T-helper 1 cell treated with Interleukin-12 subunit alpha and Interleukin-12 subunit beta and Interleukin-4 antibody, amounts not matched to agents 30 μg/mL and 1 μg/mL, for 36 hours (primary cell): ENCODE measurements at regions not wholly inside any gene's neighbourhood (a gene's known extent, or its start where the extent isn't known, plus 50 kb on each side); places are given as distances from the start of the nearest gene placed in this dataset.

Source experiments
- H3K27ac Mint-ChIP-seq: one replicate; pipeline ENCODE4 v1.8.0; 2021; ENCODE audit warnings: mild to moderate bottlenecking, mixed read lengths
- H3K27me3 Mint-ChIP-seq: one replicate; pipeline ENCODE4 v1.8.0; 2021; ENCODE audit warnings: low read depth, mixed read lengths
- H3K36me3 Mint-ChIP-seq: one replicate; pipeline ENCODE4 v1.8.0; 2021; ENCODE audit warnings: low read depth, mixed read lengths
- H3K4me1 Mint-ChIP-seq: one replicate; pipeline ENCODE4 v1.8.0; 2021; ENCODE audit warnings: low read depth, mixed read lengths
- H3K4me3 Mint-ChIP-seq: one replicate; pipeline ENCODE4 v1.8.0; 2021; ENCODE audit warnings: mild to moderate bottlenecking, moderate library complexity, mixed read lengths
- H3K9me3 Mint-ChIP-seq: one replicate; pipeline ENCODE4 v1.8.0; 2021; ENCODE audit warnings: mixed read lengths

DNA sequence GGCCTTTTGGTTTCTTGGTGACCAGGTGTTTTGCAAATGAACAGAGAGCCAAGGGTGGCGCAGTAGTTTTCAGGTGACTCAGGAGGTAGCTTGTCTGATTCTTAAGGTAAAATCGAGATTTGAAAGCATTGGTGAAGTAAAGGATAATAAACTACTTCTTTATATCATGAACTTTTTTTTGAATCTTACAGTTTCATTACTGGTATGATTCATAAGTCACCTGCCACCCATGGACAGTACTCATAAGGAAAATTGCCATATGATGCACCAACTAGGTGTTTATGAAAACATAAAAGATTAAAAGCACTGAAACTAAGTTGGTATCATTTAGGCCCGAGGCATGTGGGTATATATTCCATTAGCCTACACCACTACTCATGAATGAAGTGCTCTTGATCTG, 84.1 kb upstream of the MGAT5 start:
- H3K4me3 Mint-ChIP-seq: no peak overlapping the region
- no peak overlapping the region for H3K27ac Mint-ChIP-seq
- peaks cover 10% of the 10 kb centered on the region for H3K4me1 Mint-ChIP-seq
- no peaks in the 10 kb centered on the region for H3K27me3 Mint-ChIP-seq
- H3K36me3 Mint-ChIP-seq: peaks cover 2% of the 10 kb centered on the region
- no peaks in the 10 kb centered on the region for H3K9me3 Mint-ChIP-seq

DNA sequence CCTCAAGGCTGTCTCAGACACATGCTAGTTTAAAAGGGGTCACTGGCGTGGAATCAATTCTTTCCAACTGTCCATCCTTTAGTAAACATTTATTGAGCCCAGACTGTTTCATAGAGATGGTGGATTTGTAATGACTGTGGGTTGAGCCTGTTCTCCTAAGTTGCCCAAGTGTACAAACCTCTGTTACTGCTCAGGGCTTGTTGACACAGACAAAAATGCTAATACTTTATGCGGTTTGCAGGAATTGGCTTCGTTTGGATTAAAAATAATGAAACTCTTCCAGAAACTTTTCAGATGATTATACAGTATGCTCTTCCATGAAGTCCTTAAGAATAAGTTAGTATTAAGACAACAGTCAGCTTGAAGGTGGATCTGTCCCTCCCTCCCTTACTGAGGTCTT, 83.6 kb upstream of the MGAT5 start:
- Mint-ChIP-seq H3K27me3 (no peaks in the 10 kb centered on the region), H3K4me3 (no peak overlapping the region), H3K27ac (no peak overlapping the region), H3K4me1 (peaks cover 10% of the 10 kb centered on the region), H3K9me3 (no peaks in the 10 kb centered on the region), H3K36me3 (peaks cover 2% of the 10 kb centered on the region)

DNA sequence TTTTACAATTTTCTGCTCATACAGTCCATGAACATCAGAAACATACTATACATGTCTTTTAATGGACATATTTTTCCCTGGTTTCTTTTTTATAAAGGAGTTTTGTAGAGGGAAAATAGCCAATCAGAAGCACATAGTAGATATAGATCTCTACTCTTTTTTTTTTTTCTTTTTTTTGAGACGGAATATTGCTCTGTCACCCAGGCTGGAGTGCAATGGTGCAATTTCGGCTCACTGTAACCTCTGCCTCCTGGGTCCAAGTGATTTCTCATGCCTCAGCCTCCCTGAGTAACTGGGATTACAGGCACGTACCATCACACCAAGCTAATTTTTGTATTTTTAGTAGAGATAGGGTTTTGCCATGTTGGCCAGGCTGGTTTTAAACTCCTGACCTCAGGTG, 83.2 kb upstream of the MGAT5 start:
- no peak overlapping the region for H3K27ac Mint-ChIP-seq
- no peak overlapping the region for H3K4me3 Mint-ChIP-seq
- no peaks in the 10 kb centered on the region for H3K9me3 Mint-ChIP-seq
- H3K36me3 Mint-ChIP-seq: peaks cover 2% of the 10 kb centered on the region
- no peaks in the 10 kb centered on the region for H3K27me3 Mint-ChIP-seq
- peaks cover 10% of the 10 kb centered on the region for H3K4me1 Mint-ChIP-seq

DNA sequence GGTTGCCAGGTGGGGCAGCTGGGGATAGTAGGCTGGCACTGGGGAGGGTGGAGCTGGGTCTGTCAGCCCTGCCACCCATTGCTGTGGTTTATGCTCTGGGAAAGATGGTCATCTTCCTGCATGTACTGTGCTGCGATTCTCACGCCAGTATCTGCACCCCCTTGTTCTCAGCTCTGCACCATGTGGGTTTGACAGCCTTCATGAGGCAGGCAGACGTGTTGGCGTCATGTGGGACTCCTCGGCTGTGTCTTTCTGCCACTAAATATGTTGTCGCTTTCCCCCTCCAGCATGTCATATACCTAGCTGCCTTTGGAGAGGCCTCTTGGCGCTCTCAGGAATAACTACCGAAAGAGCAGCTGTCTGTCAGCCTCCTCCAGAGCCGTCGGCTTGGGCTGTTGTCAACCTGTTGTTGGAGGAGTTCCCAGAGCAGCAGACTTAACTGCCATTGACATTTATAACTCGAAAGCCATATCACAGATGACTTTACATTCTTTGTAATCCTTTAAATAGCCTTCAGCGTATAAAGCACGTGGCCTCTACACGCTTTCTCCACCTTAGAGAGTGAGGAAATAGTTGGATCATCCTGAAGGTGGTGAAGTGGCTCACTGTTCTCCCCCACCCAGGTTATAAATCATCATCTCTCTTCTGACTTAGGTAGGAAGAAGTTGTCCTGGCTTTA, 80.4 kb upstream of the MGAT5 start:
- Mint-ChIP-seq H3K4me3 (no peak overlapping the region), H3K27ac (no peak overlapping the region), H3K4me1 (peaks cover 10% of the 10 kb centered on the region), H3K36me3 (peaks cover 2% of the 10 kb centered on the region), H3K9me3 (no peaks in the 10 kb centered on the region), H3K27me3 (no peaks in the 10 kb centered on the region)

DNA sequence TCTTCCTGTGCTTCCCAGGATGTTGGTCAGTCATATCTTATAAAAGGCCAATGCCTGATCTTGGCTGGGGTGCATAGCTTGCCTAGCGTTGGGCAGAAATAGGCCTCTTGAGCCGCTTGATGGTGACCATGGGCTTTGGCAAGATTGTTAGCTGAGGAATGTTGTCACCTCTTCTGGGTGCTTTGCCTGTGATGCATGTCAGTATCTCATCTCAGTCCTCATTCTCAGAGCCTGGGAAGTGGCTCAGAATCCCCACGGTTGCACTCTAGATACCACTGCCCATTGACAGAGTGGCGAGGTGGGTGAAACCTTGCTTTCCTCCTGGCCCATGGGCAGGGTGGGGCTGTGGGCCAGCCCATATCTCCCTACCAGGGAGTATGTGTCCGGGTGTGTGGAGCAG, 79.2 kb upstream of the MGAT5 start:
- H3K9me3 Mint-ChIP-seq: no peaks in the 10 kb centered on the region
- no peaks in the 10 kb centered on the region for H3K27me3 Mint-ChIP-seq
- peaks cover 2% of the 10 kb centered on the region for H3K36me3 Mint-ChIP-seq
- H3K4me1 Mint-ChIP-seq: peaks cover 8% of the 10 kb centered on the region
- H3K4me3 Mint-ChIP-seq: no peak overlapping the region
- no peak overlapping the region for H3K27ac Mint-ChIP-seq

DNA sequence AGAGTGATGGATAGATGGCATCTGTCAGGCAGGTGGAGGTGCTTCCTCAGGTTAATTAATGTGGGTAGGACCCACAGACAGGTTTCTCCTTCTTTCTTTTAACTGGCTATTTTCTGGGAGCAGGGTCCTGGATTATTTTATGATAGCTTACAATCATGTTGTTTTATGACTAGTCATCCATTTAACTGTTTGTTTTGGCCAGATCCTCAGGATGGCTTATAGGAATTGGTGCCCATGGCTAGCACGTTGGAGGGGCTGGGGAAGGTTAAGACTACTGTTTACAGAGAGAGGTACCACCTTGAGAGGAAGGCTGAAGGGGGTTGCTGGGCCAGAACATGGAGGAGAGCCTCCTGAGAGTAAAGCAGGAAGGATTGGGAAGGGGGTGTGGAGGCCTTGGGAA, 78.0 kb upstream of the MGAT5 start:
- no peaks in the 10 kb centered on the region for H3K9me3 Mint-ChIP-seq
- H3K27me3 Mint-ChIP-seq: no peaks in the 10 kb centered on the region
- no peak overlapping the region for H3K27ac Mint-ChIP-seq
- H3K36me3 Mint-ChIP-seq: peaks cover 2% of the 10 kb centered on the region
- peaks cover 13% of the 10 kb centered on the region for H3K4me1 Mint-ChIP-seq
- H3K4me3 Mint-ChIP-seq: no peak overlapping the region

DNA sequence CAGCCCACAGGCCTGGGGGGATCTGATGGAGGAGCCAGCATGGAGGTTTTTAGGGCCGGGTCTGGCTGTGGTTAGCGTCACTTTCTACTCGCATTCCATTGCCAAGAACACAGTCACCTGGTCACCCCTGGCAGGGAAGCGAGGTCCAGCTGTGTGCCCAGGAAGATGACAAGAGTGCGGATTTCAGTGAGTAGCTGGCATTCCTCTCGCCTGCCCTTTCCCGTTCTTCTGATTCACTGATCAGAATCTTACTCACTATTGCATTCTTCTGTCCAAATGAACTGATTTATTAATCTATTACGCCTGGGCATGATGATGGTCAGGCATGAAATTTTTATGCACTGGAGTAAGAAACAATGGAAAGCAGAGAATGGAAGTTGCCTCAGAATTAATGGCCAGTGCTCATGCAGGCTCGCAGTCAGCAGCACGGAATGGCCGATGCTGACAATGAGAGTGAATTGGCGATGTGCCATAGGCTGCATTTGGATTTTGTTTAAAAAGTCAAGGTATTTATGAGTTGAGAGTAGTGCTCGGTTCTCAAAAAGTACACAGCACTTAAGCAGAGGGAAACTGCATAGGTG, 76.4 kb upstream of the MGAT5 start:
- Mint-ChIP-seq H3K4me3 (no peak overlapping the region), H3K4me1 (peaks cover 27% of the 10 kb centered on the region), H3K27me3 (no peaks in the 10 kb centered on the region), H3K27ac (no peak overlapping the region), H3K9me3 (no peaks in the 10 kb centered on the region), H3K36me3 (no peaks in the 10 kb centered on the region)

DNA sequence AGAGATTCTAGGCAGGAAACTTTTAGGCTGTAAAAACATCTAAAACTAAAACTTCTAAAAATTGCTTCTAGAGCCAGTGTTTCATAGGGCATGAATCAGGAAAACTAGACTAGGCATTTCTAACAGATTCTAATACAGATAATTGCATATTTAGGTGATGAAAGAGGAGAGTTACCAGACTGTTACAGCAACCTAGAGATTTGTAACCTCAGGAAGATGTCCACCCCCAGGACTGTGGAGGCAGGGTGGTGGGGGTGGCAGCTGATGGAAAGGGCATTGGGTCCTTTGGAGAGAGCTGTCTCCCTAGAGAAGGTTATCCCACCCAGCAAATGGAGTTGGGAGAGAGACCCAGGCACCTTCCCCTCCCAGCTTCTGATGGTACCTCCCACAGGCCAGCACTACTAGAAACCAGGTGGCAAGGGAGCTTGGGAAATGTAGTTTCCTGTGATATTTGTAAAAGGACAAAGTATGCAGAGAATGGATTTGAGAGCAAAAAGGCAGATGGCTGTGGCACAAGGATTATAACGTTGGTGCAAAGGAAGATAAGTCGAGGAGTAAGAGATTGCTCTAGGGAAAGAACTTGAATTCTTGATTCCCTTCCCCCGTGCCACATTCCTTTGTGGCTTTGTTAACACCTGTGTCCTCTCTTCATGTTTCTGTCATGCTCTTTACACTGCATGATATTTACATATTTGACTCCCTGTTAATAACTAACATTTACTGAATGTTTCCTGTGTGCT, 75.6 kb upstream of the MGAT5 start:
- Mint-ChIP-seq H3K9me3 (no peaks in the 10 kb centered on the region), H3K4me1 (peaks cover 28% of the 10 kb centered on the region), H3K36me3 (no peaks in the 10 kb centered on the region), H3K27ac (no peak overlapping the region), H3K4me3 (no peak overlapping the region), H3K27me3 (no peaks in the 10 kb centered on the region)

DNA sequence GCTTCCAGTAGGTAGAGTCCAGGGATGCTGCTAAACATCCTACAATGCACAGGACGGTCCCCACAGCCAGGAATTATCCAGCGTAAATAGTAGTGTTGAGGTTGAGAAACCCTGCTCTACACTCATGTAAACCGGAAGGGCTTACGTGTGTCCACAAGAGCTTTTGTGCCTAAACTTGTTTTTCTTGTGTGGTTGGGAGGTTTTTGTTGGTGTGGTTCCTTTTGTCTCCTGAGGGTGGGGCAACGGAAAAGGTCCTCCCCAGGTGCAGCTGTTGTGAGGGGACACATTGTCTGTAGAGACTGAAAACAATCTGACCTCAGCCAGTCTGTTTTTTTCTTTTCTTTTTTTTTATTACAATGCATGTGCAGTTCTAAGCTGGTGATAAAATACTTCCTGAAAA, 72.7 kb upstream of the MGAT5 start:
- H3K9me3 Mint-ChIP-seq: no peaks in the 10 kb centered on the region
- H3K4me3 Mint-ChIP-seq: peak overlapping the region; percentile 47
- peaks cover 27% of the 10 kb centered on the region for H3K4me1 Mint-ChIP-seq
- peaks cover 3% of the 10 kb centered on the region for H3K27me3 Mint-ChIP-seq
- peak overlapping the region; percentile 61 for H3K27ac Mint-ChIP-seq
- H3K36me3 Mint-ChIP-seq: no peaks in the 10 kb centered on the region

DNA sequence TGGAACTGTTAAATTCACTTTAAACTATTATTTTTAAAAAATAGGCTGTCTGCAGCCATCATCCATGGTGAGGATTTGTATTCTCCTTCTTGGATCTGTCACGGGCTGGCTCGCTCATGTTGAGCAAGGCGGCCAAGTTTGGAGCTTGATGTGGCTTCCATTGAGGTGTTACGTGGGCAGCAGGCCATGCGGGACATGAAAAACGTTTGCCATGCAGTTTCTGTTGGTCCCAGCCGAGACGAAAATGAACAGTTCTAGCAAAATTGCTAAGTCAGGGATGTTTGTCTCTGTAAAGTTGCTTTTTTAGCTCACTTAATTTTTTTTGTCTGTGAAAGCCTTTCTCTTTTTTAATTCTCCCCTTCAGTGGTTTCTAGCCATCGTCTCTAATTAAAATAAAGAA, 70.2 kb upstream of the MGAT5 start:
- H3K36me3 Mint-ChIP-seq: no peaks in the 10 kb centered on the region
- peaks cover 27% of the 10 kb centered on the region for H3K4me1 Mint-ChIP-seq
- no peak overlapping the region for H3K4me3 Mint-ChIP-seq

DNA sequence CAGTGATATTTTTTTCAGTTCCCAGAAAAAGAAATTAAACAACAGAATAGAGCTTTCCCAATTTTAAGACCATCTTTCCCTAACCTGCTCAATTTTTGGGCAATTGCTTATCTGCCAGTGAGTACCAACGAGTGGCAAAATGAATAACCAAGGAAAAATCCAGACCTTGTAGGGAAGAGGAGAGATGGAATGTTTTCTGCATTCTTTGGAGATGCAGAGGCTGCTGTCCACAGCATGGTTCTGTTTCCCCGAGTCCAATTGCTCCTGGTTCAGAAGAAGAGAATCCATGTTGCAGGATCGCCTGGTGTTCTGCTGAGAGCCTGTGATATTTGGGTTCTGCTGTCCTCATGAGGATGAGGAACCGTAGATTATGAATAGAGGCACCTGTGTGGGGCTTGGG, 68.2 kb upstream of the MGAT5 start:
- H3K36me3 Mint-ChIP-seq: peaks cover 2% of the 10 kb centered on the region
- H3K4me1 Mint-ChIP-seq: peaks cover 25% of the 10 kb centered on the region
- H3K4me3 Mint-ChIP-seq: no peak overlapping the region
- no peak overlapping the region for H3K27ac Mint-ChIP-seq
- peaks cover 3% of the 10 kb centered on the region for H3K27me3 Mint-ChIP-seq
- H3K9me3 Mint-ChIP-seq: no peaks in the 10 kb centered on the region

More for the DNA sequence above, 70.2 kb upstream of the MGAT5 start:
- Mint-ChIP-seq H3K27me3 (peaks cover 3% of the 10 kb centered on the region), H3K9me3 (no peaks in the 10 kb centered on the region), H3K27ac (no peak overlapping the region)

DNA sequence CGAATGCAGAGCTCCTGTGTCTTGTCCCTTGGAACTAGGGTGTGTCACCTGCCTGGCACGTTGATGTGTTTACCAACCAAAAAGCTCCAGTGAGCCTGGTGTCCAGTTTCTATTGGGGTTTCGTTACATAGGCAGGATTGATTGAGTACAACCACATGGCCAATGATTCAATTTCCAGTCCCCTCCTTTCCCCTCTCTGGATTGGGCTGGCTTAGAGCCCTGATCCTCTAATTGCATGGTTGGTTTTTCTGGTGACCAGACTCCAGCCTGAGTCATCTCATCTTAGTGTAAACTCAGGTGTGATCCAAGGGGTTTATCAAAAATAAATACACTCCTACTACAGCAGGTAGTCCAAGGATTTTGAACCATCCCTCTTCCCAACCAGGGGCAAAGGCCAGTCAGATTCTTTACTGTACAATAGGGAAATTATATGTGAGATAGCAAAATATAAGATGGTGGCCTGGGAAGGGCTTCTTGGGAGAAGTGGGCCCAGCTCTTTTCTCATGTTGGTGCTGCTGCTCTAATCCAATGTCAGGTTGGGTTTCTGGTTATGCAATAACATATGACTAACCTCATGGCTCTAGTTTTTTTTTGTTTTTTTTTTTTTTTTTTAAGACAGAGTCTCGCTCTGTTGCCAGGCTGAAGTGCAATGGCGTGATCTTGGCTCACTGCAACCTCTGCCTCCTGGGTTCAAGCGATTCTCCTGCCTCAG, 64.7 kb upstream of the MGAT5 start:
- Mint-ChIP-seq H3K27me3 (peaks cover 3% of the 10 kb centered on the region), H3K27ac (no peak overlapping the region), H3K4me3 (no peak overlapping the region), H3K4me1 (peaks cover 2% of the 10 kb centered on the region), H3K36me3 (peaks cover 2% of the 10 kb centered on the region), H3K9me3 (no peaks in the 10 kb centered on the region)

DNA sequence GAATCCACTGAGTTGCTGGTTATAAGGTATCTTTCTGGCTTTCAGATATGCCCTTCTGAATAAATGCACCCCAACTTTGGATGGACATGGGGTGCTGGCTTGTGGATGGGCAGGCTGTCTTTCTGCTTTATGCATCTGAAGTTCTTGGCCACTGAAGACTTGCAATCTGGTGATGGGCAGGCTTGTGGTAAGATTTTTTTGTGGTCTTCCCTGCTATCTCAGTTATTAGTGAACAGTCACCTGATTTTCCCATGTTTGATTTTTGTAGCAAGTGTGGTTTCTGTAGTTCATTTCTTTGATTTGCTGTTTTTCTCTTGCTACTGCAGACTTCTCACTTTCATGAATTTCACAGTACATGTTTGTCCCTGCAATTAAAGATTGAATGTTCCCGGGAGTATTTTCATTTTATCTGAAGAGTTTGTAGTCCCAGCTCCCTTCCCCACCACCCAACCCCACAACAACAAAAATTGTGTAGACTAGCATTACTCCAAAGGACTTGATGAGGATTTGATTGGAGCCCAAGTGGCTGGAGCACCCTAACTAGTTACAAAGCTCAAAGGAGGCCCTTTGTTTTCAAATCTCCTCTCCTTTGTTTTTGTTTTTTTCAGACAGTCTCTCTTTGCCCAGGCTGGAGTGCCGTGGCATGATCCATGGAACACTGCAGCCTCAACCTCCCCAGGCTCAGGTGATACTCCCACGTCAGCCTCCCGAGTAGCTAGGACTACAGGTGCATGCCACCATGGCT, 63.6 kb upstream of the MGAT5 start:
- peaks cover 2% of the 10 kb centered on the region for H3K4me1 Mint-ChIP-seq

DNA sequence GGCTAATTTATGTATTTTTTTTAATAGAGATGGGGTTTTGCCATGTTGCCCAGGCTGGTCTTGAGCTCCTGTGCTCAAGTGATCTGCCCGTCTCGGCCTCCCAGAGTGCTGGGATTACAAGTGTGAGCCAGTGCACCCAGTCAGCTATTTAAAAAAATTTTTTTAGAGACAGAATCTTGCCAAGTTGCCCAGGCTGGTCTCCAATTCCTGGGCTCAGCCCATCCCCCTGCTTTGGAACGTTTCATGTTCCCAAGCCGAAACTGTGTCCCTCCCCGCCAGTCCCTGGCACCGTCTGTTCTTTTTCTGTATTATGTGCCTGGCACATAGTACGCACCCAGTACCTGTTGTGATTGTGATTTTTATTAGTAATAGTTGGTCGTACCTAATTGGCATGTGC, 63.1 kb upstream of the MGAT5 start:
- no peaks in the 10 kb centered on the region for H3K9me3 Mint-ChIP-seq
- H3K4me3 Mint-ChIP-seq: no peak overlapping the region
- no peaks in the 10 kb centered on the region for H3K27me3 Mint-ChIP-seq

More for the DNA sequence above, 63.6 kb upstream of the MGAT5 start:
- no peaks in the 10 kb centered on the region for H3K9me3 Mint-ChIP-seq
- no peak overlapping the region for H3K4me3 Mint-ChIP-seq
- H3K36me3 Mint-ChIP-seq: peaks cover 2% of the 10 kb centered on the region
- H3K27ac Mint-ChIP-seq: no peak overlapping the region
- H3K27me3 Mint-ChIP-seq: no peaks in the 10 kb centered on the region

More for the DNA sequence above, 63.1 kb upstream of the MGAT5 start:
- Mint-ChIP-seq H3K4me1 (peaks cover 2% of the 10 kb centered on the region), H3K36me3 (peaks cover 2% of the 10 kb centered on the region), H3K27ac (no peak overlapping the region)
